LoVo (cell line): ENCODE measurements at regions not wholly inside any gene's neighbourhood (a gene's known extent, or its start where the extent isn't known, plus 50 kb on each side); places are given as distances from the start of the nearest gene placed in this dataset.
"Not testable (repeated sequence)": the region's sequence is repeated elsewhere in the genome, so short reads cannot be mapped to it uniquely, and the experiment has no call there.

Experiments
- DNase-seq: peaks from one replicate; pipeline ENCODE4 v3.0.0-alpha.2; 2016; ENCODE audit warnings: low spot score

DNA sequence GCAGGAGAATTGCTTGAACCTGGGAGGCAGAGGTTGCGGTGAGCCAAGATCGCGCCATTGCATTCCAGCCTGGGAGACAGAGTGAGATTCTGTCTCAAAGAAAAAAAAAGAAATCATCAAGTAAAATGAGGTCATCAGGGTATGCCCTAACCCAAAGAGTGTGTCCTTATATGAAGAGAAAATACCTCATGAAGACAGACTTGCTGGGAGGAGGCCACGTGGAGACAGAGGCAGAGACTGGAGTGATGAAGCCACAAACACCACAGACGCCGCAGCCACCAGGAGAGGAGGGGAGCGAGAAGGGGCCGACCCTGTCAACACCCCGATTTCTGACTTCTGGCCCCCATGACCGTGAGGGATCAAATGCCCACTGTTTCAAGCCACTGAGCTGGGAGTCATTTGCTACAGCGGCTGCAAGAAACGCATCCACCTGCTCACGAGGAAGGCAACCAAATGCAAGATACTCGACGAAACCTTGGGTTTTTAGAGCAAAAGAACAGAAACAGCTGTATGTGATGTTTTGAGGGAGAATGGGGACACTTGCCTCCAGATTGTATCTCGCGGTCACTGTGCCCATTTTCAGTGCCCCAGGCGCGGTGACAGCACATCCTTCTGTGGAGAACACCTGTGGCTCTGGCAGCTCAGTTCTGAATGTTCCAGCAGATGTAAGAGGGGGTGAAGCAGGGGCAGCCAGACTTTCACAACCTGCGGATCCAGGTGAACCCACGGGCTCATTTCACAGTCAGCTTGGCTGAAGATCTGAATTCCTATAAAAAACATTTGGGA, 1317.2 kb downstream of the TBC1D22A start:
- no peak for DNase-seq

DNA sequence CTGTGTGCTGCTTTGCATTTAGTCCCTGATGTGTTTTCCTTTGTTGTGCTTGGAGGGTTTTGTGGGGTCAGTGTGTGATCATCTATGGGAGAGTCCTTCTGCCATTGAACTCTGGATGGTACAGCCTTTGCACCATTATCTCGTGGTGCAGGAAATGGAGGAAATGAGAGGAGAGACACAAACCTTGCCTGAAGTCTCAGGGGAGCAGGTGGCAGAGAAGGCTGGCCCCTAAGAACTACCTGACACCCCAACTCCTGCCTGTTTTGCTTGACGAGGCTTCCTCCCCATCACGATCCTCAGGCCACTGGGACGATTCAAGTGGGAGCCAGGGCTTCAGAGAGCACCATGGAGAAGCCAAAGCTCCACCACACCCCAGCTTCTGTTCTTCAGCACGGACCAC, 1316.4 kb downstream of the TBC1D22A start:
- no peak for DNase-seq

DNA sequence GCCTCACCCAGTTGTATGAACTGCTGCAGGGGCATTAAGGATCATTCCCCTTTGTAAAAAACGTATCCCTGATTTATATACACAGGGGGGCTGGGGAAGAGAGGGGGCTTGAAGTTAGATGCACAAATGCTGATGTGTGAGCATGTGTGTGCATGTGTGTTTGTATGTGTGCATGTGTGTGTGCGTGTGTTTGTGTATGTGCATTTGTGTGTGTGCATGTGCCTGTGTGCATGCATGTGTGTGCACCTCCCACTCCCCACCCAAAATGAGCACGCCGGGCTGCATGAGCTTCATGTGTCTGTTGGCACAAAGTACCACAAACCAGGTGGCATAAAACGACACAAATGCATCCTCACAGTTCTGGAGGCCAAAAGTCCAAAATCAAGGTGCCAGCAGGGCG, 1315.2 kb downstream of the TBC1D22A start:
- no peak for DNase-seq

DNA sequence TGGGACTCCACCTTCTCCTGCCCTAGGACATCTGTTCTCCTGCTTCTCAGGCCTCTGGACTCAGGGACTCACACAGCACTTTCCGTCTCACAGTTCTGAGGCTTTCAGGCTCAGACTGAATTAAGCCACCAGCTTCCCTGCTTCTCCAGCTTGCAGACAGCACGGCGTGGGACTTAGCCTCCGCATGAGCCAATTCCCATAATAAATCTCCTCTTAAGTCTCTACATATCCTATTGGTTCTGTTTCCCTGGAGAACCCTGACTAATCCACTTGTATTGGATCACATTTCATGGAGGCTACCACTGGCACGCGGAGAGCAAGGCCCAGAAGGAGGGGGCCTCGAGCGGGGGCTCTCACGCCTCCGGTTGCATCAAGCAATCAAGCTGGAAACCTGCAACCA, 1313.6 kb downstream of the TBC1D22A start:
- DNase-seq: no peak

DNA sequence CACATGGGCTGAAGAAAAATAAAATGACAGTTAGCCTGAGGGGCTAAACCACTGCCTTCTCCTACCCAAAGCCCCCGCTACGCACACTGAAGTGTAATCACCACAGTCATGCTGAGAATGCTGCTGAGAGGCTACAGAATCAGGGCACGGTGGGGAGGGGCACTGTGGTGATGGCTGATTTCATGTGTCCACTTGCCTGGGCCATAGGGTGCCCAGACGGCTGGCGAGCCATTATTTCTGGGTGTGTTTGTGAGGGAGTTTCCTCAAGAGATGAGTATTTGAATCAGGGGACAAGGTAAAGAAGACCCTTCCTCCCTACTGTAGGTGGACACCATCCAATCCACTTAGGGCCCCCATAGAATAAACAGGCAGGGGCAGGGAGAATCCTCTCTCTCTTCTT, 1313.2 kb downstream of the TBC1D22A start:
- DNase-seq: no peak

DNA sequence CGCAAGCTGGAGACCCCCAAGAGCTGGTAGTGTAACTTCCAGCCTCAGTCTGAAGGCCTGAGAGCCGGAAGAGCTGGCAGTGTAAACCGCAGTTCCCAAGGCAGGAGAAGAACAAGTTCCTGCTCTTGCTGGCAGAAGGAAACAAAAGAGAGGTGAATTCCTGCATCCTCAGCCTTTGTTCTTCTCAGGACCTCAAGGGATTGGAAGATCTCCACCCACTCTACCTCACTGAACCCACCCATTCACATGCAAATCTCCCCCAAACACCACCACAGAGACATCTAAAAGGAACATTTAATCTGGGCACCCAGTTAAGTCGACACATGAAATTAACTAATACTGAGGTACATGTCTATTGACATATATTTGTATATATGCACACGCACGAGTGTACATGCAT, 1310.3 kb downstream of the TBC1D22A start:
- DNase-seq: no peak

DNA sequence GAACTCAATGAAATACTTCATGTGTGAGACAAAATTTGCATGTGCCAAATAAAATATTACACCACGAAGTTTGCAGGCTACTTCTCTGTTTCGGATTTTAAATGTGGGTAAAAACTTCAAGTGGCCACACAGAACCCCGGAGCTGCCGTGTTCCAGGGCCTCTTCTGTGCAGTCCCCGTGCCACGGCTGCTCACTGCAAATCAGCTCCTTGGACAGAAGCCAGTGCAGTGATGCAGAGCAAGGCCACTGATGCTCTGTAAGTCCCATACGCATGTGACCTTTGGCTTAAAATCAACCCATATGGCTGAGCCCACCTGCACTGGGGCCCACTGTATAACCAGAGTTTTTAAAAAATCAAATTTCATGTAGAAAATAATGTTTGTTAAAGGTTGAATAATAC, 1309.4 kb downstream of the TBC1D22A start:
- no peak for DNase-seq

DNA sequence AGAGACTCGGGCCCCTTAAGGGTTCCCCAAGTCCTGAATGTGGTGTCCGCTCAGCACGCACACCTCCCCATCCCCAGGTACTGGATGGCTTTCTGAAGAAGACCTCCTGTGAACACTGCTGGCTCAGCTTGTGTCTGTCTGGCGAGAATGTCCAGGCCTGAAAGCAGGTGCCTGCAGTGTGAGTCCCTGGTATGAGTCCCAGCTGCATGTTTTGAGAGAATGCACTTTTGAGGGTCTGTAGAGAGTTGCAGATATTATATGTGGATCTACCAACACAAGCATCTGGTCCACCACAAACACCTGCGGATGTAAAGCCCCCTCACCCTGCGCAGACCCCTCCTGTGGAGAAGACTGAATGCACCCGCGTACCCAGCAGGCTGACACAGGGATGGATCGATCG, 1308.9 kb downstream of the TBC1D22A start:
- DNase-seq: no peak

DNA sequence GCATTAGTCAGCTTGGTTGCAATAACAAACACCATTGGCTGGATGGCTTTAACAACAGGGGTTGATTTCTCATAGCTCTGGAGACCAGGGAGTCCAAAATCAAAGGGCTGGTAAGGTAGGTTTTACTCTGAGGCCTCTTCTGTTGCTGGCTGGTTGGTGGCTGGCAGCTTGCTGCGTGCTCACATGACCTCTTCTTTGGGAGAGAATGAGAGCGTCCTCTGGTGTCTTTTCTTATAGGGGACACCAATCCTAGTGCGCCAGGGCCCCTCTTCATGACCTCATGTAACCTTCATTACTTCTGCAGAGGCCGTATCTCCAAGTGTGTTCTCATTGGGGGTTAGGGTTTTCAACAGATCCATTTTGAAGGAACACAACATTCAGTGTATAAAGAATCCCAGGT, 1308.3 kb downstream of the TBC1D22A start:
- no peak for DNase-seq

DNA sequence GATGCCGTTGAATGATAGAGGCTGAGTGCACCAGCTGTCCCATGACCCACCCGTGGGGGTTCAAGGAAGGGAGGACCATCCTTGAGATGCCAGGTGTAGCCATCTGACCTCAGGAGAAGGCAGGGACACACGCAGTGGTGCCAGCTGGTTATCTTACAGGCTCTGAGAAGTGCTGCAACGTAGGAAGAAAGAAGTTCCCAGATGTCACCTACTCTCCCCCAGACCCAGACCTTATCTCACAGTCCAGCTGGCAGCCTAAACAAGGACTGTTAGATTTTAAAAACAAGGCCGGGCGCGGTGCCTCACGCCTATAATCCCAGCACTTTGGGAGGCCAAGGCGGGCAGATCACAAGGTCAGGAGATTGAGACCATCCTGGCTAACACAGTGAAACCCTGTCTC, 1307.6 kb downstream of the TBC1D22A start:
- DNase-seq: no peak

DNA sequence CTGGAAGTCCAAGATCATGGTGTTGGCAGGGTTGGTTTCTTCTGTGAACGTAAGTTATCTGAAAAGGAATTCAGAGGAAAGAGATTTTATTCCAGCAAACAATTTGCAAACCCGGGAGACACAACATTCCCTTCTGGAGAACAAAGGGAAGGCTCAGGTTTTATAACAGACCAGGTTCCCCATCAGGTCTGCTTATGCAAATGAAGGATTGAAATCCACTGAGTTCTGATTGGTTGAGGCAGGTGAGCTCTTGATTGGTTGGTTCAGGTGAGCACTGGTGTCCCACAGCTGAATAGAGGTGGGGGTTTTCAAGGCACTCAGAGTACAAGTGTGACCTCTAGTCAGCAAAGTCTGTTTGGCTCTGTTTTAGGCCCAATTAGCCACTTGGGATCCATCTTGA, 1306.8 kb downstream of the TBC1D22A start:
- no peak for DNase-seq

DNA sequence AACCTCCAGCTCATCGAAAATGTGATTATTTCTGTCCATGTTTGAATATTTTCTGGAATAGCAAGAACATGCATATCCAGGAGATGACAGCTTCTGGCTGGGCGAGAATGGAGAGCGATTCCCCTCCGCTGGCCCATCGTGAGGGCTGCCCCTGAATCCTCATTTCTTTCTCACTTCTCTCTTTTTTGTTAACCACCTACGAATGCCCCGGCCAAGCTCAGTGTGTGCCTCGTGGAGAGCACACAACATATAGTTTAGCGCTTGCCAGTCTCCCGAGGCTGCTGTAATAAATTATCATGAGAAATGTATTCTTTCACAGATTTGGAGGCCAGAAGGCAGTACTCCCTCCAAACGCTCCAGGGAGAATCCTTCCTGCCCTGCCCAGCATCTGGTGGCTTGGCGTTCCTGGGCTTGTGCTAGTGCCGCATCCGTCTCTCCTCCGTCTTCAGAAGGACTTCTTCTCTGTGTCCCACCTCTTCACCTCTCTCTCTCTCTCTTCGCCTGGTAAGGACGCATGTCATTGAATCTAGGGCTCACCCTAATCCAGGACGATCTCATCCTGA, 1306.0 kb downstream of the TBC1D22A start:
- no peak for DNase-seq

DNA sequence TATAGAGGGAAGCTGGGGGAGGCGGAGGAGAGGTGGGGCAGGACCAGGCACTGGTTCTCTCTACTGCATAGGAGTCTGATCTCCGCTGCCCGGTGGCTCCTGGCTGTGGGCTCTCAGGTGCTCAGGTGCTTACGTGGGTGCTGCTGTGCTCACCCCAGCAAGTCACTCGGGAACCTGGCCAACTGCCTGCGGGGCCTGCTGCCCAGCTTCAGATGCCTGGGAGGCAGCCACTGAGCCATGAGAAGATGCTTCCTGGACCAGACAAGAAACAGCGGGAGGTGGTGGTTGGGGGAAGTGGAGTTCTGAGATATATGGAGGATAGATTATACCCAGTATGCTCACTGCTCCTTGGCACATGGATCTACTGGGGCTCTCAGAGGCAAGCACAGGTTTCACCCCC, 1303.4 kb downstream of the TBC1D22A start:
- DNase-seq: no peak

DNA sequence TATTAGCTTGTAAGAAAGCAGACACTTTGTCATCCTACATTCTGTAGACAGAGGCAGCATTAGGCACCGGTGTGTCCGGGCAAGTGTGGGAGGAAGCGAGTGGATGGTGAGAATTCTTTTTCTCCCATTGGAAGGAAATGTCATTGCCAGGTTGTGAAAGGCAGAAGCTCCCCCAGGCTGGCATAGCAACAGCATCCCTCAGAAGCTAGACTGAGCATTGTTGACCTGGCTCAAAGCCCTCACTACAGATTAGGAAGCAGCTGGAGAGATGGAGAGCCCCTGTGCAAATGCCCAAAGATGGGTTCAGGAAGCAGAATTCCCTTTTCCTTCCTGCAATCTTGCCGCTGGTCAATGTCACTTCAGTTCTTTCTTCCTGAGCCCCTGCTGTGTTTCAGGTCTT, 1299.3 kb downstream of the TBC1D22A start:
- no peak for DNase-seq

DNA sequence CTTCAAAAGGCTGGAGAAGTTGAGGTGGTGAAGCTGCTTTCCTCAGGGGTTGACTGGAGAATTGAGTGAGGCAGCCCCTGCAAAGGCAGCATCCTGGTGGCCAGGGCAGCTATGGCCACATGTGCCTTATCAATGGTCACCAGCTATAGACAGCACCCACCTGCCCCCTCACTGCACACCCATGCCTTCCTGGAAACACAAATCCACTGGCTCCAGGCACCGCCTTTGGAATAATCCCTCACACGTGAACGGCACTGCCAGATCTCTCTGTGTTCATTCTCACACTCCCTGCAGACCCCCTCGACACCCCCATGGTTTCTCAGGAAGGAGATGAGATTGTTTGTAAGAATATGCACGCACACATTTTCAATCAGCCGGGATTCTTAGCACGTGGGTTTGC, 1297.8 kb downstream of the TBC1D22A start:
- no peak for DNase-seq

DNA sequence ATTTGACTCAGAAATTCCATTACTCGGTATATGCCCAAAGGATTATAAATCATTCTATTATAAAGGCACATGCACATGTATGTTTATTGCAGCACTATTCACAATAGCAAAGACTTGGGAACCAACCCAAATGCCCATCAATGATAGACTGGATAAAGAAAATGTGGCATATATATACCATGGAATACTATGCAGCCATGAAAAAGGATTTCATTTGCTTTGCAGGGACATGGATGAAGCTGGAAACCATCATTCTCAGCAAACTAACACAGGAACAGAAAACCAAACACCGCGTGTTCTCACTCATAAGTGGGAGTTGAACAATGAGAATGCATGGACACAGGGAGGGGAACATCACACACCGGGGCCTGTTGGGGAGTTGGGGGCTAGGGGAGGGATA, 1297.1 kb downstream of the TBC1D22A start:
- DNase-seq: not testable (repeated sequence)

DNA sequence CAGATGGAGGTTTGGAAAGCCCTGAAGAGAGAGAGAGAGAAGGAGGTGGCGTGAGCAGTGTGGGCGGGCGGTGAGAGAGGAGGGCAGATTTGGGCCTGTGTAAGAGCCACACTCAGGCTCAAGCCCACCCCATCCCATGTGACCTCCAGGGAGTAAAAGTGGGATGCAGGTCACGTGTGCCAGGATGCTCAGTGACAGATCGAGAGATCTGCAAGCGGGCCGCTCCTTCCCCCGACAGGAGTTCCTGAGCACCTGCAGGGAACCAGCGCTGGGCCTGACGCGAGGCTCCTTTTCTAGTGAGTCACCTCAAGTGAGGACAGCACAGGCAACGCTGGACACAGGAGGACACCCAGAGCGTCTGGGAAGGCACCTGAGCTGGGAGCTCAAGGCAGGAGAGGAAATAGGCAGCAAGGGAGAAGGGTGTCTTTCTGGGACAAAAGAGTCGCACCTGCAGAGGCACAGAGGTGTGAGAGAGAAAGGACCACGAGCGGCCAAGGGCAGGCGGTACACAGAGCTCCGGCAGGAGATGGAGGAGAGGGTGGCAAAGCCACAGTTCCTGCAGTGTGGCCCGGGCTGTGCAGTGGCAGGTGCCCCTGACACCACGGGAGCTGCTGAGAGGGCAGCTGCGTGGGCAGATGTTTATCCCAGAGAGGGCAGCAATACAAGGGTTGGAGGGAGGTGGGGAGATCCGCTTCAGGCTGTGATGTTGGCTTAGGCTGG, 1294.8 kb downstream of the TBC1D22A start:
- DNase-seq: no peak

DNA sequence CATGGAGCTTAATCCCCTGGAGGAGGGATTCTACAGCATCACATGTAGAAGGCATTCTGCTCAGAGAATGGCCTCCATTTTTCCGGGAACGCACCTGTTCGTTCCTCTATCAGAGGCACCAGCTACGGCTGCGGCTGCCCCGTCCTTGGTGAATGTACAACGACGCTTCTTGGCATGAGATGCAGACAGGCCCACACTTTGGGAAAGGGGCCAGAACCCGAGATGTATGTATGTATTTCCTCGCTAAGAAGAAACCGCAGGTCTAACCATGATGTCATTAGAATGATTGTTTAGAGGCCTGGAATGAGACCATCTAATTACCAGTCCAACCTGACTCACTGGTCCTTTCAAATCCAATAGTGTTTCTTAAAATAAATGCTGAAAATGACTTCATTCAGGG, 1293.4 kb downstream of the TBC1D22A start:
- DNase-seq: no peak

DNA sequence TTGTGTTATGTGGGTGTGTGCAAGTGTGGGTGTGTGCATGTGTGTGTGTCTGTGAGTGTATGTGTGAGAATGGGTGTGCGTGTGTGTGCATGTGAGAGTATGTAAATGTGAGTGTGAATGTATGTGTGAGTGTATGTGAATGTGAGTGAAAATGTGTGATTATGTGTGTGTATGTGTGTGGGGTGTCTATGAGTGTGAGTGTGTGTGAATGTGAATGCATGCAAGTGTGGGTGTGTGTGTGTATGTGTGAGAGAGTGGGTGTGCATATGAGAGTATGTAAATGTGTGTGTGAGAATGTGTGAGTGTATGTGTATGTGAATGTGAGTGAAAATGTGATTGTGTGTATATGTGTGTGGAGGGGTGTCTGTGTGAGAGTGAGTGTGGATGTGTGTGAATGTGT, 1292.7 kb downstream of the TBC1D22A start:
- DNase-seq: no peak

DNA sequence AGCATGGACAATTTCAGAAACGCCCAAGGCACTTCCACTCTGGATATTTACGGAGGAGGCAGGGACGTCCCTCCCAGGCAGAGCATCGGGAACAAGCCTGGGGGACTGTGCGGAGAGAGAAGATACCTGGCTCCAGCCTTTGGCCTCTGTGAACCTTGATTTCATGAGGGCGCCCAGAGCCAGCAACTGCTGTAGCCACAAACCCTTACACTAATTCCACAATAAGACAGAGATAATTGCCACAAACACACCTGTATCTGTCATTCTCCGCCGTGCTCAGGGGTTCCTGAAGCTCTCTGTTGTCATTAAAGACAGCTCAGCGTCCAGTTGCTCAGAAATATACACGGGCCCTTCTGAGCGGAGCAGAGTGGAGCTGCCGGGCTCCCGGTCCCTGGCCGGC, 1292.1 kb downstream of the TBC1D22A start:
- DNase-seq: no peak

DNA sequence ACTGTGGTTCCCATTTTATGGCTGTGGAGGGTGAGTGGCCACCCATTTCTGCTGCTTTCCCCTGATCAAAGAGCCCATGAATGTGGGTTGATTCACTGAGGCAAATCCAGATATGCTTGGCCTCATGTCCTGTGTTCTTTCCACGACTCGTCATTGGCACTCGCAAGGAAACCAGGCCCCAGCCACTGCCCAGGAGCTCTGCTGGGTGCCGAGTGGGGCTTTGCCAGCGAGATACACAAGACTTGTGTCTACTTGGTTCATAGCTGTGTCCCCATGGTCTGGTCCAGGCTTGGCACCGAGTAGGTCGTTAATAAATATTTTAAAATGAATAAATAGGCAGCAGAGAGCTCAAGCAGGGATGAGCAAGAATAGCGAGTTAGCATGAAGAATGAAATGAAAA, 1291.5 kb downstream of the TBC1D22A start:
- DNase-seq: no peak

DNA sequence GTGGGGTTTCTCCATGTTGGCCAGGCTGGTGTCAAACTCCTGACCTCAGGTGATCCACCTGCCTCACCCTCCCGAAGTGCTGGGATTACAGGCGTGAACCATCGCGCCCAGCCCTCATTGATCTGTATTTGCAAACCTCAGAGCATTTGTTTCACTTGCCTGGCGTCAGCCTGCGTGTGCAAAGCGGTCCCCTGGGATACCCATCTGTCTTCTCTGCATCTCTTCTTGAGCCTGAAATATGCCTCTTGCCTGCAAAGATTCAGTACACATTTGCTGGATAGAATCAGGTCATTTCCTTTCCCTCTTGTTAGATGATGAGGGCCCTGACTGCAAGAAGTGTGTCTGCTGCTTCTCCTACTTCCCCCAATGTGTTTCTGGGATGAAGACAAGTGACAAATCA, 1291.0 kb downstream of the TBC1D22A start:
- DNase-seq: no peak

DNA sequence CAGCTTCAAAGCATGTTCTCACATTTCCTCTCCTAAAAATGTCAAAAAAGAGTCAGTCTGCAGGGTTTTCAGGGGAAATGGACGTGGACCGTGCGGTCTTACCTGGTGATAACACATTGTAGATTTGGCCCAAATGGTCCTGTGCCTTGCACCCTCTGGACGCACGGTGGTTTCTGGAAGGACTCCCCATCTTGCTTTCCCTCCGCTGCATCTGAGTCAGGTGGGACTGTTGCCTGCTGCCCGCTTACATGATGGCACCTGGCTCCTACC, 1290.1 kb downstream of the TBC1D22A start:
- no peak for DNase-seq
